NCI-H1436 (cell line): ENCODE measurements at regions not wholly inside any gene's neighbourhood (a gene's known extent, or its start where the extent isn't known, plus 50 kb on each side); places are given as distances from the start of the nearest gene placed in this dataset.
"Not testable (repeated sequence)": the region's sequence is repeated elsewhere in the genome, so short reads cannot be mapped to it uniquely, and the experiment has no call there.

ENCODE experiments used
- DNase-seq: peaks from one replicate; lab custom pipeline; 2025; lab: John Stamatoyannopoulos, UW

- no peak for DNase-seq
Measured at GRCh38 chr13:90880790-90881189, 466.7 kb upstream of the MIR17HG start.

GRCh38 chr13:90882551-90882950 is 464.9 kb upstream of the MIR17HG start:
- no peak for DNase-seq

GRCh38 chr13:90883592-90883991 is 463.9 kb upstream of the MIR17HG start:
- DNase-seq, result no peak

- DNase-seq, result no peak
Measured at GRCh38 chr13:90884066-90884465, 463.4 kb upstream of the MIR17HG start.

GRCh38 chr13:90889906-90890834 is 457.3 kb upstream of the MIR17HG start:
- DNase-seq, result no peak

- DNase-seq, result no peak
Measured at GRCh38 chr13:90891329-90891728, 456.2 kb upstream of the MIR17HG start.

- DNase-seq, result not testable (repeated sequence)
Measured at GRCh38 chr13:90893199-90893598, 454.3 kb upstream of the MIR17HG start.

- DNase-seq, result no peak
Measured at GRCh38 chr13:90896002-90896401, 451.5 kb upstream of the MIR17HG start.

- no peak for DNase-seq
Measured at GRCh38 chr13:90898811-90899210, 448.7 kb upstream of the MIR17HG start.

- DNase-seq, result no peak
Measured at GRCh38 chr13:90899416-90899815, 448.1 kb upstream of the MIR17HG start.

- no peak for DNase-seq
Measured at GRCh38 chr13:90902255-90902654, 445.2 kb upstream of the MIR17HG start.

- DNase-seq, result no peak
Measured at GRCh38 chr13:90906554-90906953, 440.9 kb upstream of the MIR17HG start.

- DNase-seq, result no peak
Measured at GRCh38 chr13:90908792-90909191, 438.7 kb upstream of the MIR17HG start.

GRCh38 chr13:90910018-90910639 is 437.4 kb upstream of the MIR17HG start:
- no peak for DNase-seq

- DNase-seq, result no peak
Measured at GRCh38 chr13:90912247-90912646, 435.2 kb upstream of the MIR17HG start.

GRCh38 chr13:90918536-90918935 is 429.0 kb upstream of the MIR17HG start:
- DNase-seq, result no peak

GRCh38 chr13:90919153-90919552 is 428.3 kb upstream of the MIR17HG start:
- DNase-seq, result no peak

- DNase-seq, result no peak
Measured at GRCh38 chr13:90926459-90926858, 421.0 kb upstream of the MIR17HG start.

GRCh38 chr13:90928109-90928508 is 419.4 kb upstream of the MIR17HG start:
- no peak for DNase-seq

GRCh38 chr13:90933097-90933826 is 414.2 kb upstream of the MIR17HG start:
- no peak for DNase-seq

GRCh38 chr13:90934741-90935140 is 412.7 kb upstream of the MIR17HG start:
- no peak for DNase-seq

GRCh38 chr13:90938848-90939247 is 408.6 kb upstream of the MIR17HG start:
- DNase-seq, result no peak

- no peak for DNase-seq
Measured at GRCh38 chr13:90943946-90944345, 403.5 kb upstream of the MIR17HG start.
